Activated B cell treated with CpG ODN at 0.5 μM for 24 hours (primary cell): ENCODE measurements at regions not wholly inside any gene's neighbourhood (a gene's known extent, or its start where the extent isn't known, plus 50 kb on each side); places are given as distances from the start of the nearest gene placed in this dataset.

ENCODE experiments used
- ATAC-seq: fragments of 200-7000 bp; cut with Tn5 transposase; one replicate; pipeline ENCODE4 v1.10.0; 2021; ENCODE audit warnings: low read depth, mild to moderate bottlenecking, moderate library complexity
- CTCF ChIA-PET: fragments of 350-600 bp; sonication (Branson Sonifier 250); formaldehyde crosslinking; loops from one replicate; lab custom pipeline; 2021; ENCODE audit warnings: antibody characterized with exemption; lab: Charles Lee
- POLR2A ChIA-PET: fragments of 350-600 bp; sonication (Branson Sonifier 250); formaldehyde crosslinking; loops from one replicate; lab custom pipeline; 2021; ENCODE audit warnings: antibody characterized with exemption; lab: Charles Lee
- DNase-seq: peaks from one replicate; pipeline ENCODE4 v3.0.0; 2022
- H3K27ac Mint-ChIP-seq: one replicate; pipeline ENCODE4 v1.8.0; 2020; ENCODE audit warnings: mixed read lengths
- H3K27me3 Mint-ChIP-seq: one replicate; pipeline ENCODE4 v1.8.0; 2021; ENCODE audit warnings: mixed read lengths
- H3K36me3 Mint-ChIP-seq: one replicate; pipeline ENCODE4 v1.8.0; 2021; ENCODE audit warnings: low read depth, mixed read lengths
- H3K4me1 Mint-ChIP-seq: one replicate; pipeline ENCODE4 v1.8.0; 2021; ENCODE audit warnings: mixed read lengths
- H3K4me3 Mint-ChIP-seq: one replicate; pipeline ENCODE4 v1.8.0; 2020; ENCODE audit warnings: mild to moderate bottlenecking, mixed read lengths
- H3K9me3 Mint-ChIP-seq: one replicate; pipeline ENCODE4 v1.8.0; 2020; ENCODE audit warnings: mixed read lengths
- CTCF ChIP-seq: fragments of 200-600 bp; IDR thresholded peaks from one replicate; pipeline ENCODE4 v1.8.0; 2022; ENCODE audit warnings: antibody characterized with exemption, mild to moderate bottlenecking
- intact Hi-C: fragments of 100-400 bp; cut with micrococcal nuclease; formaldehyde crosslinking; loops from one replicate; pipeline ENCODE4 v1.15.1; 2024

GRCh38 chr10:123325663-123326190, 171.5 kb downstream of the BUB3 start:
- DNase-seq (no peak), ATAC-seq (no peak)
- Mint-ChIP-seq H3K9me3 (peaks cover 2% of the 10 kb centered on the region), H3K27me3 (peaks cover 9% of the 10 kb centered on the region), H3K4me3 (no peak overlapping the region), H3K27ac (no peak overlapping the region), H3K36me3 (no peaks in the 10 kb centered on the region), H3K4me1 (no peaks in the 10 kb centered on the region)
- POLR2A ChIA-PET: no interaction called here
- CTCF ChIA-PET: no interaction called here
- intact Hi-C loops: no loop called here
- no peak for TF ChIP-seq CTCF

- CTCF ChIA-PET: no interaction called here
- POLR2A ChIA-PET: no interaction called here
- TF ChIP-seq CTCF: no peak
- Mint-ChIP-seq H3K4me1 (no peaks in the 10 kb centered on the region), H3K36me3 (no peaks in the 10 kb centered on the region), H3K27ac (no peak overlapping the region), H3K9me3 (peaks cover 2% of the 10 kb centered on the region), H3K27me3 (peaks cover 14% of the 10 kb centered on the region), H3K4me3 (no peak overlapping the region)
- DNase-seq (no peak), ATAC-seq (no peak)
- intact Hi-C loops: no loop called here
Observed at GRCh38 chr10:123326674-123327073, 172.5 kb downstream of the BUB3 start.

- intact Hi-C loops: no loop called here
- no peak for TF ChIP-seq CTCF
- Mint-ChIP-seq H3K27ac (no peak overlapping the region), H3K9me3 (peaks cover 2% of the 10 kb centered on the region), H3K4me3 (no peak overlapping the region), H3K36me3 (no peaks in the 10 kb centered on the region), H3K4me1 (no peaks in the 10 kb centered on the region), H3K27me3 (peaks cover 14% of the 10 kb centered on the region)
- ChIA-PET POLR2A (no interaction called here), CTCF (no interaction called here)
- DNase-seq (no peak), ATAC-seq (no peak)
Observed at GRCh38 chr10:123327450-123327849, 173.2 kb downstream of the BUB3 start.

- peaks cover 14% of the 10 kb centered on the region for H3K27me3 Mint-ChIP-seq
- H3K27ac Mint-ChIP-seq: no peak overlapping the region
- intact Hi-C loops: no loop called here
- DNase-seq: no peak
- H3K4me3 Mint-ChIP-seq: no peak overlapping the region
- TF ChIP-seq CTCF: no peak
- no peaks in the 10 kb centered on the region for H3K4me1 Mint-ChIP-seq
- ChIA-PET POLR2A (no interaction called here), CTCF (no interaction called here)
- no peaks in the 10 kb centered on the region for H3K36me3 Mint-ChIP-seq
- H3K9me3 Mint-ChIP-seq: peaks cover 2% of the 10 kb centered on the region
- ATAC-seq: no peak
Observed at GRCh38 chr10:123327896-123328295, 173.7 kb downstream of the BUB3 start.

GRCh38 chr10:123331438-123331837, 177.2 kb downstream of the BUB3 start:
- H3K4me1 Mint-ChIP-seq: no peaks in the 10 kb centered on the region
- intact Hi-C loops: no loop called here
- CTCF ChIA-PET: no interaction called here

More at GRCh38 chr10:123331438-123331837, 177.2 kb downstream of the BUB3 start:
- no peak for TF ChIP-seq CTCF
- ATAC-seq (no peak), DNase-seq (no peak)
- Mint-ChIP-seq H3K36me3 (no peaks in the 10 kb centered on the region), H3K27me3 (peaks cover 12% of the 10 kb centered on the region), H3K4me3 (no peak overlapping the region), H3K27ac (no peak overlapping the region), H3K9me3 (peaks cover 5% of the 10 kb centered on the region)
- POLR2A ChIA-PET: no interaction called here
